HL-60 (cell line): ENCODE measurements at regions not wholly inside any gene's neighbourhood (a gene's known extent, or its start where the extent isn't known, plus 50 kb on each side); places are given as distances from the start of the nearest gene placed in this dataset.

Source experiments
- DNase-seq, 2 experiments: peaks; one replicate each; pipeline ENCODE4 v3.0.0-alpha.2; 2010 to 2020; ENCODE audit warnings: low read depth in 1 of 2, low spot score in 1 of 2
- H3K27ac ChIP-seq: fragments of 250-450 bp; sonication (Bioruptor Pico); replicated peaks from 2 replicates; pipeline ENCODE4 v1.5.1; 2020; ENCODE audit warnings: mild to moderate bottlenecking, moderate library complexity
- H3K27me3 ChIP-seq: fragments of 250-450 bp; sonication (Bioruptor Pico); 2 replicates; pipeline ENCODE4 v1.5.1; 2021; ENCODE audit warnings: mild to moderate bottlenecking, moderate library complexity; ENCODE audit not compliant: insufficient read depth, poor library complexity, severe bottlenecking
- H3K4me3 ChIP-seq: replicated peaks from 2 replicates; pipeline ENCODE4 v1.5.1; 2011; ENCODE audit warnings: mild to moderate bottlenecking, control low read depth, low read length; ENCODE audit not compliant: insufficient read depth
- GABPA ChIP-seq: IDR thresholded peaks from 2 replicates; pipeline ENCODE4 v1.6.1; 2012; ENCODE audit warnings: low read depth
- POLR2AphosphoS5 ChIP-seq: IDR thresholded peaks from 2 replicates; pipeline ENCODE4 v1.6.1; 2012; ENCODE audit warnings: low read depth
- SPI1 ChIP-seq: IDR thresholded peaks from 2 replicates; pipeline ENCODE4 v1.6.1; 2012; ENCODE audit warnings: low read depth, mild to moderate bottlenecking, borderline replicate concordance
- TF ChIP-seq, protein P1 (sequence below): IDR thresholded peaks from 2 replicates; pipeline ENCODE4 v1.6.1; 2012; ENCODE audit warnings: low read depth; ENCODE audit not compliant: insufficient replicate concordance
- TF ChIP-seq, protein P2 (sequence below): IDR thresholded peaks from one replicate; pipeline ENCODE4 v1.5.1; 2011; ENCODE audit warnings: low read length, control low read depth, inconsistent platforms; ENCODE audit not compliant: insufficient read depth

DNA sequence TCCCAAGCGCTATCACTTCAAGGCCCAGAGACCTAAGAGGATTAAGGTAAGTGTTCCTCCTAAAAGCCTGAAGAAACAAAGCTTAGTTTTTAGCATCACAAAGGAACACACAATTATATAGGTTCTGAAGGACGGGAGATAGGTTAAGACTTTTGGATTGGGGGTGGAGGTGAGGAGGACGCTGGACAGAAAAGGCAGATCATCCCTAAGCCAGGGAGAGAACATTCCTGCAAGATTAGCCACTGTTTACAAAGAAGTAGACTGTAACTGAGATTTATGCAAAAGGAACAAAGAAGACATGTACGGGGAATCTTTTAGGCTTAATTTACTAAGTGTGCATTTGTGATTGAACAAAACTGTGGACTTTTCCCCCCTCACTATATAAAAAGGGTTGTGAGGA lies 184.1 kb upstream of the IRX5 start:
- TF ChIP-seq SPI1 (no peak), GABPA (no peak), POLR2AphosphoS5 (no peak)
- TF ChIP-seq, protein P1, sequence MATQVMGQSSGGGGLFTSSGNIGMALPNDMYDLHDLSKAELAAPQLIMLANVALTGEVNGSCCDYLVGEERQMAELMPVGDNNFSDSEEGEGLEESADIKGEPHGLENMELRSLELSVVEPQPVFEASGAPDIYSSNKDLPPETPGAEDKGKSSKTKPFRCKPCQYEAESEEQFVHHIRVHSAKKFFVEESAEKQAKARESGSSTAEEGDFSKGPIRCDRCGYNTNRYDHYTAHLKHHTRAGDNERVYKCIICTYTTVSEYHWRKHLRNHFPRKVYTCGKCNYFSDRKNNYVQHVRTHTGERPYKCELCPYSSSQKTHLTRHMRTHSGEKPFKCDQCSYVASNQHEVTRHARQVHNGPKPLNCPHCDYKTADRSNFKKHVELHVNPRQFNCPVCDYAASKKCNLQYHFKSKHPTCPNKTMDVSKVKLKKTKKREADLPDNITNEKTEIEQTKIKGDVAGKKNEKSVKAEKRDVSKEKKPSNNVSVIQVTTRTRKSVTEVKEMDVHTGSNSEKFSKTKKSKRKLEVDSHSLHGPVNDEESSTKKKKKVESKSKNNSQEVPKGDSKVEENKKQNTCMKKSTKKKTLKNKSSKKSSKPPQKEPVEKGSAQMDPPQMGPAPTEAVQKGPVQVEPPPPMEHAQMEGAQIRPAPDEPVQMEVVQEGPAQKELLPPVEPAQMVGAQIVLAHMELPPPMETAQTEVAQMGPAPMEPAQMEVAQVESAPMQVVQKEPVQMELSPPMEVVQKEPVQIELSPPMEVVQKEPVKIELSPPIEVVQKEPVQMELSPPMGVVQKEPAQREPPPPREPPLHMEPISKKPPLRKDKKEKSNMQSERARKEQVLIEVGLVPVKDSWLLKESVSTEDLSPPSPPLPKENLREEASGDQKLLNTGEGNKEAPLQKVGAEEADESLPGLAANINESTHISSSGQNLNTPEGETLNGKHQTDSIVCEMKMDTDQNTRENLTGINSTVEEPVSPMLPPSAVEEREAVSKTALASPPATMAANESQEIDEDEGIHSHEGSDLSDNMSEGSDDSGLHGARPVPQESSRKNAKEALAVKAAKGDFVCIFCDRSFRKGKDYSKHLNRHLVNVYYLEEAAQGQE = no peak
- TF ChIP-seq, protein P2, sequence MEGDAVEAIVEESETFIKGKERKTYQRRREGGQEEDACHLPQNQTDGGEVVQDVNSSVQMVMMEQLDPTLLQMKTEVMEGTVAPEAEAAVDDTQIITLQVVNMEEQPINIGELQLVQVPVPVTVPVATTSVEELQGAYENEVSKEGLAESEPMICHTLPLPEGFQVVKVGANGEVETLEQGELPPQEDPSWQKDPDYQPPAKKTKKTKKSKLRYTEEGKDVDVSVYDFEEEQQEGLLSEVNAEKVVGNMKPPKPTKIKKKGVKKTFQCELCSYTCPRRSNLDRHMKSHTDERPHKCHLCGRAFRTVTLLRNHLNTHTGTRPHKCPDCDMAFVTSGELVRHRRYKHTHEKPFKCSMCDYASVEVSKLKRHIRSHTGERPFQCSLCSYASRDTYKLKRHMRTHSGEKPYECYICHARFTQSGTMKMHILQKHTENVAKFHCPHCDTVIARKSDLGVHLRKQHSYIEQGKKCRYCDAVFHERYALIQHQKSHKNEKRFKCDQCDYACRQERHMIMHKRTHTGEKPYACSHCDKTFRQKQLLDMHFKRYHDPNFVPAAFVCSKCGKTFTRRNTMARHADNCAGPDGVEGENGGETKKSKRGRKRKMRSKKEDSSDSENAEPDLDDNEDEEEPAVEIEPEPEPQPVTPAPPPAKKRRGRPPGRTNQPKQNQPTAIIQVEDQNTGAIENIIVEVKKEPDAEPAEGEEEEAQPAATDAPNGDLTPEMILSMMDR = no peak
- no peak overlapping the region for H3K27ac ChIP-seq
- peaks cover 3% of the 10 kb centered on the region for H3K27me3 ChIP-seq
- no peak for DNase-seq
- no peak overlapping the region for H3K4me3 ChIP-seq

DNA sequence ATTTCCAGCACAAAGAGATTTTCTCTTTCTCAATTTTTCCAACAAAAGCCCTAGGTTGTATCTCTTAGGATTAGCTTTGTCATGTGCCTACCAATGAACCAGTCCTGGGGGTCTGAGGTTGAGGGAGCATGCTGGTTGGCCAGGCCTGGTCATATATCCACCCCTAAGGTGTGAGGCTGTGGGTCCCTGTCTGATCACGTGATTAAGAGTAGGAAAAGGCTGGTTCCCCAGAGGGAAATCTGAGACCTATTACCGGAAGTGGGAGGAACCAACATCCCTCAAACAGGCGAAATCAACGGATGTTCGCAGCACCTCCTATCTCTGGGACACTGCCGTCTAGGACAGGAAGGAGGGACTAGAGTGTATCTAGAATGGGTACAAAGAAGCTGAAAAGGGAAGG lies 185.7 kb upstream of the IRX5 start:
- H3K4me3 ChIP-seq = no peak overlapping the region
- TF ChIP-seq, protein P2 = no peak
- TF ChIP-seq SPI1 (no peak), POLR2AphosphoS5 (no peak)
- no peak overlapping the region for H3K27ac ChIP-seq
- H3K27me3 ChIP-seq = peaks cover 3% of the 10 kb centered on the region
- DNase-seq = no peak

DNA sequence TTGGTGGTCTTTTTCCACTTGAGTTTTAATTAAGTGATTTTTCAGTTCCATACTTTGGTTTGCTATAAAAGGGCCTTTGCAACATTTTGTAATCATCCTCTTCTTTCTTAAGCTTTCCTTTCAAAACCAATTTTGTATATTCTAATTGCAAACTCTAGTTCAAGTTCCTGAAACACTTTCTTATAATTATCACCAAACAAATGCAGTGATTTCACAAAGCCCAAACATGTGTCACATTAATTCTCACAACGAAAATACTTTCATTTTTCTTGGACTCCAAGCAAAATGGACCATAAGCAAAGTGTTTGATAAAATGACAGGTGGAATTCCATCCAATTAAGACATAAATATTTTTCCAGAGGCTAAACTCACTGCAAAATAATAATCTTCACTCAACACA lies 188.2 kb upstream of the IRX5 start:
- TF ChIP-seq, protein P2 = no peak
- TF ChIP-seq SPI1 (no peak), GABPA (no peak), POLR2AphosphoS5 (no peak)
- TF ChIP-seq, protein P1 = no peak
- H3K4me3 ChIP-seq = no peak overlapping the region
- peaks cover 3% of the 10 kb centered on the region for H3K27me3 ChIP-seq
- H3K27ac ChIP-seq = no peak overlapping the region
- no peak for DNase-seq

DNA sequence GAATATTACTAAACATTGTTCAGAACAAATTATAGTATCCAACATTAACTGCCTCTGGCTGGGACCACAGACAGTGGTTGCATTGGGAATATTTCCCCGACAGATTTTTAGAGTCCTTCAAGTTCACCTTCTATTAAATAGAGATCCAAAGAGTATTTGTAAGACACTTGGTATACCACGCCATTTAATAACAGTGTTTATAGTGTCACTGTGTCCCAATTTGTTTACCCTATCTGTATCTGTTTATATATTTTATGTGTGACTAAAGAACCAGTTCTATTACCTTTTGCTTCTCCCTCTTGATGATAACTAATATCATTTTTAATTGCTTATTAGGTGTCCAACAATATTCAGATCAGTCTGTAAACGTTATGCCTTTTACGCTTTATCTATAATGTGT lies 191.3 kb upstream of the IRX5 start:
- Histone ChIP-seq H3K27me3 (peaks cover 8% of the 10 kb centered on the region), H3K27ac (no peak overlapping the region), H3K4me3 (no peak overlapping the region)
- no peak for DNase-seq
- TF ChIP-seq POLR2AphosphoS5 (no peak), GABPA (no peak), SPI1 (no peak)
- TF ChIP-seq, protein P2 = no peak
- TF ChIP-seq, protein P1 = no peak
